HEK293 (cell line): ENCODE measurements at regions not wholly inside any gene's neighbourhood (a gene's known extent, or its start where the extent isn't known, plus 50 kb on each side); places are given as distances from the start of the nearest gene placed in this dataset.

Source experiments
- CTCF ChIA-PET: fragments of 350-600 bp; formaldehyde crosslinking; extraction: SDS; loops from one replicate; lab custom pipeline; 2021; ENCODE audit warnings: antibody characterized with exemption; lab: Yijun Ruan, JAX
- POLR2A ChIA-PET: fragments of 300-600 bp; formaldehyde crosslinking; extraction: SDS; loops from one replicate; lab custom pipeline; 2020; ENCODE audit warnings: antibody characterized with exemption, inconsistent platforms; lab: Yijun Ruan, JAX
- H3K27ac ChIP-seq: fragments of 200-500 bp; sonication (Bioruptor generic); 2 replicates; pipeline ENCODE4 v1.5.1; 2014; ENCODE audit warnings: low read depth, low read length, control low read depth, inconsistent platforms; ENCODE audit errors: extremely low read depth
- H3K36me3 ChIP-seq, 2 experiments: fragments of 200-500 bp in 1 of 2; sonication (Bioruptor generic) in 1 of 2; 1 replicate in 1 of 2; 2 replicates in 1 of 2; pipeline ENCODE4 v1.5.1; 2014 to 2017; ENCODE audit warnings: inconsistent platforms in 2 of 2, low read length in 2 of 2; ENCODE audit not compliant: control insufficient read depth in 2 of 2, insufficient read depth in 1 of 2
- H3K4me1 ChIP-seq: fragments of 200-500 bp; sonication (Bioruptor generic); 2 replicates; pipeline ENCODE4 v1.5.1; 2014; ENCODE audit warnings: mild to moderate bottlenecking, low read length, inconsistent platforms; ENCODE audit not compliant: control insufficient read depth, insufficient read depth
- H3K4me3 ChIP-seq: 2 replicates; pipeline ENCODE4 v1.5.1; 2011; ENCODE audit warnings: low read depth, mild to moderate bottlenecking, control low read depth, low read length, moderate library complexity
- H3K9me3 ChIP-seq: fragments of 200-500 bp; sonication (Bioruptor generic); 2 replicates; pipeline ENCODE4 v1.5.1; 2014; ENCODE audit warnings: low read depth, low read length, inconsistent platforms; ENCODE audit not compliant: control insufficient read depth, insufficient read depth
- GLI4 ChIP-seq: fragments of 450-650 bp; formaldehyde crosslinking; IDR thresholded peaks from 2 replicates; pipeline ENCODE4 v1.5.1; 2016; ENCODE audit warnings: missing biosample characterization, missing genetic modification characterization
- KLF1 ChIP-seq: fragments of 450-650 bp; formaldehyde crosslinking; IDR thresholded peaks from 2 replicates; pipeline ENCODE4 v1.5.1; 2016; ENCODE audit warnings: missing biosample characterization, missing genetic modification characterization
- KLF10 ChIP-seq: fragments of 450-650 bp; IDR thresholded peaks from 2 replicates; pipeline ENCODE4 v1.5.1; 2018; ENCODE audit warnings: missing biosample characterization, mild to moderate bottlenecking, missing genetic modification characterization
- SP2 ChIP-seq: fragments of 450-650 bp; formaldehyde crosslinking; IDR thresholded peaks from 2 replicates; pipeline ENCODE4 v1.5.1; 2016; ENCODE audit warnings: missing biosample characterization, missing genetic modification characterization
- ZBTB17 ChIP-seq: fragments of 450-650 bp; formaldehyde crosslinking; IDR thresholded peaks from 2 replicates; pipeline ENCODE4 v1.5.1; 2016; ENCODE audit warnings: missing biosample characterization, missing genetic modification characterization
- ZBTB20 ChIP-seq: fragments of 450-650 bp; formaldehyde crosslinking; IDR thresholded peaks from 2 replicates; pipeline ENCODE4 v1.5.1; 2016; ENCODE audit warnings: missing biosample characterization, missing genetic modification characterization
- ZBTB7A ChIP-seq: fragments of 450-650 bp; formaldehyde crosslinking; IDR thresholded peaks from 2 replicates; pipeline ENCODE4 v1.5.1; 2016; ENCODE audit warnings: low read depth, missing biosample characterization, missing genetic modification characterization
- ZFHX2 ChIP-seq: fragments of 450-650 bp; formaldehyde crosslinking; conservative IDR thresholded peaks from 2 replicates; pipeline ENCODE4 v1.5.1; 2016; ENCODE audit warnings: missing biosample characterization, missing genetic modification characterization
- ZNF157 ChIP-seq: fragments of 450-650 bp; formaldehyde crosslinking; IDR thresholded peaks from 2 replicates; pipeline ENCODE4 v1.5.1; 2016; ENCODE audit warnings: missing biosample characterization, missing genetic modification characterization
- ZNF211 ChIP-seq: fragments of 450-650 bp; formaldehyde crosslinking; IDR thresholded peaks from 2 replicates; pipeline ENCODE4 v1.5.1; 2016; ENCODE audit warnings: low read depth, missing biosample characterization, missing genetic modification characterization
- ZNF214 ChIP-seq: fragments of 450-650 bp; formaldehyde crosslinking; IDR thresholded peaks from 2 replicates; pipeline ENCODE4 v1.5.1; 2017; ENCODE audit warnings: missing biosample characterization, mild to moderate bottlenecking, missing genetic modification characterization, borderline replicate concordance
- ZNF223 ChIP-seq: fragments of 450-650 bp; formaldehyde crosslinking; IDR thresholded peaks from 2 replicates; pipeline ENCODE4 v1.5.1; 2016; ENCODE audit warnings: missing biosample characterization, missing genetic modification characterization
- ZNF280D ChIP-seq: fragments of 450-650 bp; formaldehyde crosslinking; IDR thresholded peaks from 2 replicates; pipeline ENCODE4 v1.5.1; 2016; ENCODE audit warnings: missing biosample characterization, missing genetic modification characterization
- ZNF514 ChIP-seq: fragments of 450-650 bp; formaldehyde crosslinking; IDR thresholded peaks from 2 replicates; pipeline ENCODE4 v1.5.1; 2016; ENCODE audit warnings: missing biosample characterization, missing genetic modification characterization
- ZNF530 ChIP-seq: fragments of 450-650 bp; formaldehyde crosslinking; IDR thresholded peaks from 2 replicates; pipeline ENCODE4 v1.5.1; 2016; ENCODE audit warnings: low read depth, missing biosample characterization, missing genetic modification characterization
- ZNF571 ChIP-seq: fragments of 450-650 bp; formaldehyde crosslinking; IDR thresholded peaks from 2 replicates; pipeline ENCODE4 v1.5.0; 2017; ENCODE audit warnings: missing biosample characterization, missing genetic modification characterization
- ZNF610 ChIP-seq: fragments of 450-650 bp; formaldehyde crosslinking; IDR thresholded peaks from 2 replicates; pipeline ENCODE4 v1.5.1; 2016; ENCODE audit warnings: missing biosample characterization, missing genetic modification characterization, borderline replicate concordance
- ZNF623 ChIP-seq: fragments of 450-650 bp; formaldehyde crosslinking; IDR thresholded peaks from 2 replicates; pipeline ENCODE4 v1.5.1; 2016; ENCODE audit warnings: missing biosample characterization, missing genetic modification characterization
- ZNF624 ChIP-seq: fragments of 450-650 bp; formaldehyde crosslinking; IDR thresholded peaks from 2 replicates; pipeline ENCODE4 v1.5.1; 2017; ENCODE audit warnings: missing biosample characterization, missing genetic modification characterization
- ZNF654 ChIP-seq: fragments of 450-650 bp; formaldehyde crosslinking; IDR thresholded peaks from 2 replicates; pipeline ENCODE4 v1.5.1; 2016; ENCODE audit warnings: low read depth, missing biosample characterization, missing genetic modification characterization
- ZNF776 ChIP-seq: fragments of 450-650 bp; formaldehyde crosslinking; IDR thresholded peaks from 2 replicates; pipeline ENCODE4 v1.5.0; 2017; ENCODE audit warnings: missing biosample characterization, missing genetic modification characterization, borderline replicate concordance
- ZNF777 ChIP-seq: fragments of 450-650 bp; formaldehyde crosslinking; IDR thresholded peaks from 2 replicates; pipeline ENCODE4 v1.5.1; 2017; ENCODE audit warnings: missing biosample characterization, missing genetic modification characterization, borderline replicate concordance
- ZNF837 ChIP-seq: fragments of 450-650 bp; formaldehyde crosslinking; IDR thresholded peaks from 2 replicates; pipeline ENCODE4 v1.5.1; 2016; ENCODE audit warnings: missing biosample characterization, missing genetic modification characterization
- ZSCAN23 ChIP-seq: fragments of 450-650 bp; formaldehyde crosslinking; IDR thresholded peaks from 2 replicates; pipeline ENCODE4 v1.5.1; 2016; ENCODE audit warnings: missing biosample characterization, missing genetic modification characterization

GRCh38 chr2:72004976-72005375 is 142.7 kb downstream of the CYP26B1 start (continued):
- TF ChIP-seq ZNF280D (tag by site-specific recombination) = no peak
- no peak for TF ChIP-seq ZNF514 (tag by site-specific recombination)

GRCh38 chr2:72004201-72004915 is 143.3 kb downstream of the CYP26B1 start:
- H3K4me3 ChIP-seq = no peak overlapping the region
- no peak overlapping the region for H3K27ac ChIP-seq
- CTCF ChIA-PET = interaction anchor here (0.6 to 1.1 kb wide), 3 partner anchors 9 to 845 kb away, joined by 3 to 7 read pairs (median 5); no protein-coding TSS in a partner anchor
- no peaks in the 10 kb centered on the region for H3K36me3 ChIP-seq
- POLR2A ChIA-PET = no interaction called here
- H3K4me1 ChIP-seq = no peaks in the 10 kb centered on the region
- no peaks in the 10 kb centered on the region for H3K9me3 ChIP-seq
- no peak for TF ChIP-seq ZFHX2 (tag by site-specific recombination)
- no peak for TF ChIP-seq ZSCAN23
- no peak for TF ChIP-seq KLF10 (tag by site-specific recombination)
- no peak for TF ChIP-seq ZNF610 (tag by site-specific recombination)
- no peak for TF ChIP-seq ZNF837 (tag by site-specific recombination)
- TF ChIP-seq ZNF624 (tag by site-specific recombination) = no peak
- TF ChIP-seq ZNF211 (tag by site-specific recombination) = no peak
- no peak for TF ChIP-seq ZNF623 (tag by site-specific recombination)
- TF ChIP-seq ZBTB17 (tag by site-specific recombination) = no peak
- TF ChIP-seq ZNF571 (tag by site-specific recombination) = no peak
- no peak for TF ChIP-seq ZNF157 (tag by site-specific recombination)

- POLR2A ChIA-PET = no interaction called here
- CTCF ChIA-PET = interaction anchor here (0.8 to 1.1 kb wide), 2 partner anchors 9 to 121 kb away, joined by 5 to 7 read pairs; no protein-coding TSS in a partner anchor
- no peak overlapping the region for H3K27ac ChIP-seq
- no peak for TF ChIP-seq ZBTB20 (tag by site-specific recombination)
- no peak for TF ChIP-seq ZNF654
- no peak for TF ChIP-seq ZNF530
- no peak for TF ChIP-seq GLI4 (tag by site-specific recombination)
- TF ChIP-seq ZNF223 = no peak
- no peak for TF ChIP-seq ZBTB7A (tag by site-specific recombination)
- TF ChIP-seq ZNF776 (tag by site-specific recombination) = no peak
- TF ChIP-seq ZBTB17 (tag by site-specific recombination) = no peak
- TF ChIP-seq SP2 (tag by site-specific recombination) = no peak
- no peak for TF ChIP-seq ZNF214 (tag by site-specific recombination)
- no peak for TF ChIP-seq ZNF777
- no peak for TF ChIP-seq KLF1 (tag by site-specific recombination)
- TF ChIP-seq, all 188 proteins: peak for 0
- H3K4me1 ChIP-seq = no peaks in the 10 kb centered on the region
- H3K9me3 ChIP-seq = no peaks in the 10 kb centered on the region
- H3K36me3 ChIP-seq = no peaks in the 10 kb centered on the region
- no peak overlapping the region for H3K4me3 ChIP-seq
These were observed 143.9 kb downstream of the CYP26B1 start for GRCh38 chr2:72003796-72004195.
